Lower leg skin (tissue), 4 donors: ENCODE measurements at regions not wholly inside any gene's neighbourhood (a gene's known extent, or its start where the extent isn't known, plus 50 kb on each side); places are given as distances from the start of the nearest gene placed in this dataset.

Source experiments
- DNase-seq, 2 donors: peaks; one replicate each; pipeline ENCODE4 v3.0.0-alpha.2; 2019; ENCODE audit warnings: low spot score in 2 of 2
- H3K4me3 ChIP-seq: fragments of 200-600 bp; sonication (generic); 2 replicates; pipeline ENCODE4 v1.5.1; 2017; ENCODE audit warnings: mild to moderate bottlenecking, low read depth; ENCODE audit not compliant: poor library complexity, severe bottlenecking
- CTCF ChIP-seq, 3 donors: fragments of 450-650 bp; IDR thresholded peaks; one replicate each; pipeline ENCODE4 v1.5.1; 2016; ENCODE audit warnings: antibody characterized with exemption in 3 of 3, mild to moderate bottlenecking in 3 of 3, moderate library complexity in 2 of 3
- POLR2A ChIP-seq, 2 donors: fragments of 450-650 bp; IDR thresholded peaks; one replicate each; pipeline ENCODE4 v1.6.1; 2016 to 2017; ENCODE audit warnings: antibody characterized with exemption in 2 of 2, mild to moderate bottlenecking in 1 of 2, moderate library complexity in 1 of 2
- whole genome bisulfite sequencing, 2 donors: methylation state at CpG; one replicate each; pipeline ENCODE4 v1.1.5; 2018; 5-methylcytosine and 5-hydroxymethylcytosine counted together
- intact Hi-C: fragments of 100-400 bp; cut with DNase I; formaldehyde crosslinking; loops from one replicate; pipeline ENCODE4 v1.15.0; 2023; ENCODE audit warnings: low total_unique reads

- TF ChIP-seq POLR2A (IDR thresholded peaks at IDR 0.05), result no peak
- no peak for TF ChIP-seq CTCF (IDR thresholded peaks at IDR 0.05)
- WGBS, 2 donors, result 84 to 87% methylated on average over 22 of the region's 22 CpGs
- no peak overlapping the region for H3K4me3 ChIP-seq
- no peak for DNase-seq
- intact Hi-C loops, result no loop called here
Measured at GRCh38 chr10:3584926-3585784, 199.9 kb downstream of the KLF6 start.

GRCh38 chr10:3580565-3580964 is 204.4 kb downstream of the KLF6 start:
- no peak for DNase-seq
- WGBS, 2 donors, result 85 to 87% methylated on average over 8 of the region's 8 CpGs
- no peak overlapping the region for H3K4me3 ChIP-seq
- intact Hi-C loops, result no loop called here
- TF ChIP-seq CTCF (IDR thresholded peaks at IDR 0.05) (no peak), POLR2A (IDR thresholded peaks at IDR 0.05) (no peak)

GRCh38 chr10:3579845-3580244 is 205.2 kb downstream of the KLF6 start:
- 33 to 37% methylated on average over 3 of the region's 3 CpGs for WGBS, 2 donors
- no peak for TF ChIP-seq POLR2A (IDR thresholded peaks at IDR 0.05)
- no peak for TF ChIP-seq CTCF (IDR thresholded peaks at IDR 0.05)

GRCh38 chr10:3578682-3579081 is 206.3 kb downstream of the KLF6 start:
- TF ChIP-seq CTCF (IDR thresholded peaks at IDR 0.05) (no peak), POLR2A (IDR thresholded peaks at IDR 0.05) (no peak)
- DNase-seq, result no peak
- intact Hi-C loops, result no loop called here
- no peak overlapping the region for H3K4me3 ChIP-seq

More at GRCh38 chr10:3579845-3580244, 205.2 kb downstream of the KLF6 start:
- intact Hi-C loops, result no loop called here
- no peak for DNase-seq
- H3K4me3 ChIP-seq, result no peak overlapping the region

- 93 to 99% methylated on average over 3 of the region's 3 CpGs for WGBS, 2 donors
- intact Hi-C loops, result no loop called here
- no peak for DNase-seq
- TF ChIP-seq CTCF (IDR thresholded peaks at IDR 0.05) (no peak), POLR2A (IDR thresholded peaks at IDR 0.05) (no peak)
- H3K4me3 ChIP-seq, result no peak overlapping the region
Measured at GRCh38 chr10:3578159-3578558, 206.8 kb downstream of the KLF6 start.

GRCh38 chr10:3574451-3574850 is 210.6 kb downstream of the KLF6 start:
- WGBS, 2 donors, result 72 to 81% methylated on average over 10 of the region's 10 CpGs
- H3K4me3 ChIP-seq, result no peak overlapping the region
- TF ChIP-seq POLR2A (IDR thresholded peaks at IDR 0.05) (no peak), CTCF (IDR thresholded peaks at IDR 0.05) (no peak)
- intact Hi-C loops, result no loop called here
- DNase-seq, result no peak
